ENCODE measurements at regions not wholly inside any gene's neighbourhood (a gene's known extent, or its start where the extent isn't known, plus 50 kb on each side); places are given as distances from the start of the nearest gene placed in this dataset.

GRCh38 chr2:37476411-37476810 lies 132.0 kb downstream of the QPCT start:
- Histone ChIP-seq H2BK120ac (ENCODE audit: low read depth, low read length) (peak overlapping the region; percentile 19), H4K5ac (ENCODE audit: low read depth, low read length) (0 out of 2 replicates have a peak overlapping the region, but pooled peaks have one; percentile 62), H3K18ac (ENCODE audit: low read depth, low read length) (peak overlapping the region; percentile 88), H4K20me1 (ENCODE audit: insufficient read depth, low read length) (no peaks in the 10 kb centered on the region), H3K9ac (ENCODE audit: low read depth, low read length) (no peak overlapping the region), H4K8ac (ENCODE audit: low read depth in 2 of 2, low read length in 2 of 2) (peak overlapping the region in 1 of 2 experiments; percentile 24; a peak in 1 of 4 replicates), H3K36me3 (ENCODE audit: control insufficient read depth, insufficient read depth, low read length) (no peaks in the 10 kb centered on the region), H2AK9ac (replicated peaks; ENCODE audit: low read depth, low read length, poor library complexity) (no peak overlapping the region), H2AK5ac (ENCODE audit: low read depth, low read length) (peak overlapping the region; percentile 80), H2BK5ac (ENCODE audit: low read depth, low read length, poor library complexity, severe bottlenecking) (no peak overlapping the region), H3K56ac (ENCODE audit: extremely low read depth, insufficient read depth, low read length) (no peak overlapping the region), H3K9me1 (ENCODE audit: insufficient read depth, low read length) (peaks cover 5% of the 10 kb centered on the region), H2BK20ac (ENCODE audit: low read depth, low read length) (peak overlapping the region; percentile 51; the same call in 1 of the 2 replicates), H3K4ac (ENCODE audit: low read depth, low read length) (peak overlapping the region; percentile 65; the same call in 1 of the 2 replicates), H3K4me2 (ENCODE audit: low read depth, low read length) (no peak overlapping the region), H2AFZ (replicated peaks; ENCODE audit: low read length, poor library complexity) (no peak overlapping the region), H3K27ac (ENCODE audit: insufficient read depth, low read length) (no peak overlapping the region), H3K4me3 (ENCODE audit: insufficient read depth, low read depth, low read length) (no peak overlapping the region), H3K14ac (replicated peaks; ENCODE audit: low read depth, low read length) (peak overlapping the region; percentile 31; the same call in 1 of the 2 replicates), H3K27me3 (ENCODE audit: control insufficient read depth, insufficient read depth, low read length) (no peaks in the 10 kb centered on the region), H4K91ac (ENCODE audit: insufficient read depth, low read depth, low read length) (0 out of 2 replicates have a peak overlapping the region, but pooled peaks have one; percentile 24), H2BK15ac (ENCODE audit: low read depth, low read length) (peak overlapping the region; percentile 27; the same call in 1 of the 3 replicates), H3K9me3 (ENCODE audit: control insufficient read depth, insufficient read depth, low read length) (no peaks in the 10 kb centered on the region), H3K4me1 (ENCODE audit: control insufficient read depth, insufficient read depth, low read length) (peaks cover 7% of the 10 kb centered on the region), H3K23ac (ENCODE audit: low read depth, low read length) (peak overlapping the region; percentile 42; the same call in 1 of the 2 replicates), H3K79me1 (ENCODE audit: low read depth in 1 of 2, low read length in 2 of 2) (no peaks in the 10 kb centered on the region)
- dilution Hi-C loops (cut with HindIII; ENCODE audit: low sequenced_read_pairs, unreplicated experiment) (no loop called here), in situ Hi-C loops (cut with MboI; ENCODE audit: low sequenced_read_pairs) (no loop called here), intact Hi-C loops (cut with micrococcal nuclease) (no loop called here)
- TF ChIP-seq POLR2A (IDR thresholded peaks at IDR 0.05; ENCODE audit: low read depth, low read length) (no peak), USF2 (IDR thresholded peaks at IDR 0.05; ENCODE audit: low read depth, low read length) (no peak)
- TF ChIP-seq, protein P1, sequence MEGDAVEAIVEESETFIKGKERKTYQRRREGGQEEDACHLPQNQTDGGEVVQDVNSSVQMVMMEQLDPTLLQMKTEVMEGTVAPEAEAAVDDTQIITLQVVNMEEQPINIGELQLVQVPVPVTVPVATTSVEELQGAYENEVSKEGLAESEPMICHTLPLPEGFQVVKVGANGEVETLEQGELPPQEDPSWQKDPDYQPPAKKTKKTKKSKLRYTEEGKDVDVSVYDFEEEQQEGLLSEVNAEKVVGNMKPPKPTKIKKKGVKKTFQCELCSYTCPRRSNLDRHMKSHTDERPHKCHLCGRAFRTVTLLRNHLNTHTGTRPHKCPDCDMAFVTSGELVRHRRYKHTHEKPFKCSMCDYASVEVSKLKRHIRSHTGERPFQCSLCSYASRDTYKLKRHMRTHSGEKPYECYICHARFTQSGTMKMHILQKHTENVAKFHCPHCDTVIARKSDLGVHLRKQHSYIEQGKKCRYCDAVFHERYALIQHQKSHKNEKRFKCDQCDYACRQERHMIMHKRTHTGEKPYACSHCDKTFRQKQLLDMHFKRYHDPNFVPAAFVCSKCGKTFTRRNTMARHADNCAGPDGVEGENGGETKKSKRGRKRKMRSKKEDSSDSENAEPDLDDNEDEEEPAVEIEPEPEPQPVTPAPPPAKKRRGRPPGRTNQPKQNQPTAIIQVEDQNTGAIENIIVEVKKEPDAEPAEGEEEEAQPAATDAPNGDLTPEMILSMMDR (conservative IDR thresholded peaks at IDR 0.05; ENCODE audit: low read depth, low read length) = no peak
- WGBS, 2 experiments (ENCODE audit: extremely low coverage in 2 of 2, insufficient read length in 1 of 2) = no CpG with 5 or more reads among the region's 4 CpGs
- ATAC-seq (ENCODE audit: low read depth) (no peak), DNase-seq (no peak)
- ChIA-PET POLR2A (ENCODE audit: unreplicated experiment) (no interaction called here), CTCF (no interaction called here)
- BruUV-seq (replicated peaks) = no TSS peak

Measured in IMR-90 (cell line).